ENCODE measurements at regions not wholly inside any gene's neighbourhood (a gene's known extent, or its start where the extent isn't known, plus 50 kb on each side); places are given as distances from the start of the nearest gene placed in this dataset.

DNA sequence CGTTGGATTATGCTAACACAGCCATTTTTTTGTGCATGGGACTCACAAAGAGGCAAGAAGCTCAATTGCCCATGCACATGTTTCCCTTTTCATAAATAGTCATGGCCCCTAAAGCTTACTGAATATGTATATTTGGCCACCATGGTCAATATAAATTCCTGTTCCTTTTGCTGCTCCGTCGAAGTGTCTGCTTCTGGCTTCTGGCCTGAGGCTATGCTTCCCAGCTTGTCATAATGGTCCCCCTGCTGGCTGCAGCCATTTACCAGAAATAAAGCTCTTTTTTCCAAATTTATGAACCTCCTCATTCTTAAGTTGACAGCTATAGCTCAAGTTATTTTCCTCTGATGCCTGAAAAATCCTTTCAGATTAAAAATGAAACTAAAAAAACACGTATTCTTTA is 602.1 kb downstream of the VGLL3 start:
- TF ChIP-seq, protein P1, sequence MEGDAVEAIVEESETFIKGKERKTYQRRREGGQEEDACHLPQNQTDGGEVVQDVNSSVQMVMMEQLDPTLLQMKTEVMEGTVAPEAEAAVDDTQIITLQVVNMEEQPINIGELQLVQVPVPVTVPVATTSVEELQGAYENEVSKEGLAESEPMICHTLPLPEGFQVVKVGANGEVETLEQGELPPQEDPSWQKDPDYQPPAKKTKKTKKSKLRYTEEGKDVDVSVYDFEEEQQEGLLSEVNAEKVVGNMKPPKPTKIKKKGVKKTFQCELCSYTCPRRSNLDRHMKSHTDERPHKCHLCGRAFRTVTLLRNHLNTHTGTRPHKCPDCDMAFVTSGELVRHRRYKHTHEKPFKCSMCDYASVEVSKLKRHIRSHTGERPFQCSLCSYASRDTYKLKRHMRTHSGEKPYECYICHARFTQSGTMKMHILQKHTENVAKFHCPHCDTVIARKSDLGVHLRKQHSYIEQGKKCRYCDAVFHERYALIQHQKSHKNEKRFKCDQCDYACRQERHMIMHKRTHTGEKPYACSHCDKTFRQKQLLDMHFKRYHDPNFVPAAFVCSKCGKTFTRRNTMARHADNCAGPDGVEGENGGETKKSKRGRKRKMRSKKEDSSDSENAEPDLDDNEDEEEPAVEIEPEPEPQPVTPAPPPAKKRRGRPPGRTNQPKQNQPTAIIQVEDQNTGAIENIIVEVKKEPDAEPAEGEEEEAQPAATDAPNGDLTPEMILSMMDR (IDR thresholded peaks at IDR 0.05): no peak
- no peak for TF ChIP-seq EZH2 (IDR thresholded peaks at IDR 0.05; ENCODE audit: borderline replicate concordance, insufficient read depth, low read depth, low read length, poor library complexity, severe bottlenecking)
